Heart left ventricle (tissue), 16 donors: ENCODE measurements at regions not wholly inside any gene's neighbourhood (a gene's known extent, or its start where the extent isn't known, plus 50 kb on each side); places are given as distances from the start of the nearest gene placed in this dataset.

Experiments used
- ATAC-seq, 4 donors: fragments of 200-7000 bp; cut with Tn5 transposase; one replicate each; pipeline ENCODE4 v1.9.1; 2020 to 2022; ENCODE audit warnings: moderate library complexity in 4 of 4, mild to moderate bottlenecking in 3 of 4, moderate number of reproducible peaks in 1 of 4
- DNase-seq, 5 donors: peaks; one replicate each; pipeline ENCODE4 v3.0.0-alpha.2; 2020
- H3K27ac ChIP-seq, 12 donors: fragments of 200-600 bp; sonication (generic) in 4 of 12; one replicate each; pipeline versions ENCODE4 v1.5.0 to v1.8.0; 2016 to 2022; ENCODE audit warnings: mild to moderate bottlenecking in 2 of 12
- H3K27me3 ChIP-seq, 9 donors: fragments of 200-600 bp; sonication (generic) in 2 of 9; one replicate each; pipeline versions ENCODE4 v1.5.1 to v1.8.0; 2016 to 2022; ENCODE audit warnings: mild to moderate bottlenecking in 3 of 9
- H3K36me3 ChIP-seq, 9 donors: fragments of 200-600 bp; sonication (generic) in 2 of 9; one replicate each; pipeline versions ENCODE4 v1.5.0 to v1.8.0; 2018 to 2022; ENCODE audit warnings: mild to moderate bottlenecking in 2 of 9
- H3K4me1 ChIP-seq, 12 donors: fragments of 200-600 bp; sonication (generic) in 4 of 12; one replicate each; pipeline versions ENCODE4 v1.5.0 to v1.8.0; 2016 to 2022; ENCODE audit warnings: mild to moderate bottlenecking in 3 of 12
- H3K4me3 ChIP-seq, 12 donors: fragments of 200-600 bp; sonication (generic) in 4 of 12; one replicate each; pipeline versions ENCODE4 v1.5.0 to v1.8.0; 2017 to 2022; ENCODE audit warnings: mild to moderate bottlenecking in 9 of 12, moderate library complexity in 4 of 12
- H3K9me3 ChIP-seq, 12 donors: fragments of 200-600 bp; sonication (generic) in 4 of 12; one replicate each; pipeline versions ENCODE4 v1.5.0 to v1.8.0; 2016 to 2022; ENCODE audit warnings: mild to moderate bottlenecking in 1 of 12
- POLR2A ChIP-seq, 2 donors: fragments of 450-650 bp; IDR thresholded peaks; one replicate each; pipeline ENCODE4 v1.6.1; 2017; ENCODE audit warnings: antibody characterized with exemption in 2 of 2, mild to moderate bottlenecking in 2 of 2, moderate library complexity in 2 of 2
- WGBS, 4 donors: extraction: QIAGEN DNeasy Blood & Tissue Kit in 2 of 4; methylation state at CpG; one replicate each; pipeline versions ENCODE4 v1.1.5 to v1.1.7; 2013 to 2018; 5-methylcytosine and 5-hydroxymethylcytosine counted together
- intact Hi-C, 10 donors: fragments of 100-400 bp; cut with DNase I; formaldehyde crosslinking; loops; one replicate each; pipeline versions ENCODE4 v1.11.1 to v1.14.2; 2022
- TF ChIP-seq, protein P1 (sequence below), 12 donors: fragments of 200-600 bp; sonication (generic) in 4 of 12; IDR thresholded peaks; one replicate each; pipeline versions ENCODE4 v1.5.0 to v1.8.0; 2018 to 2022; ENCODE audit warnings: antibody characterized with exemption in 12 of 12, mild to moderate bottlenecking in 5 of 12
- donor health status: ischemic (EF 13 %, LVEDD 7.1; RV severe dilation, severe dysfunction).
- donor health status: healthy with polysubstance abuse.
- donor health status: DM: no; HTN: yes; CAD: no.
- donor health status: DM: no; HTN: no; CAD: no.
- donor health status: ischemic (EF 25% LVEDD 6.9; RV normal size, moderate dysfunction).
- donor health status: ischemic (EF 25% LVEDD 5.7; RV mildly dilated, moderate dysfunction).
- donor health status: healthy.
- donor health status: DM: yes; HTN: yes; CAD: no.
- donor health status: ischemic (EF 35%, LVEDD 5.7; RV mildly dilated, moderate dysfunction).
- donor health status: nonischemic (EF 11% LVEDD 7.7; RV severe dilation, severe dysfunction).
- donor health status: DM: yes; HTN: yes; CAD: no.
- donor health status: PGD.
- donor health status: ischemic (EF 29% LVEDD 5.4; RV normal size, mild dysfunction).
- donor health status: nonischemic (EF 23%, LVEDD 6.1; RV moderate dilation, normal function).

DNA sequence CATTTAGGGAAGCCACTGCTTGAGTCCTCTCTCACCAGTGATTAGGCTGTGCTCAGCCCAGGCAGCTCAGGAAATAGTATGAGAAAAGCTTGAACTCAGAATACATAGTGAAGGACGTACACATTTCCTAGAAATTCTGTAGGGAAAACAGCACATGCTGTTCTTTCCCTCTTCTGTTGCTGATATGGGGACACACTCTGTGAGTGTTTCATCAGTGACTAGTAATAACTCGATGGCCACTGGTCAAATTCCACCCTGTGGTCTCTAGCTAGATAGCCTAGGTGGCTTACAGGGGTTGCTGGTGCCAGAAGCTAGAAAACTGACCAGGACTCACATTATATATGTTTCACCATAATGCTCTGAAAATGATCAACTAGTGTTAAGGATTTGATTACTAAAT, 259.8 kb upstream of the SOX4 start:
- 79 to 96% (median 83%) methylated on average over 2 of the region's 2 CpGs for WGBS, 4 donors
- ATAC-seq: no peak
- TF ChIP-seq, protein P1, sequence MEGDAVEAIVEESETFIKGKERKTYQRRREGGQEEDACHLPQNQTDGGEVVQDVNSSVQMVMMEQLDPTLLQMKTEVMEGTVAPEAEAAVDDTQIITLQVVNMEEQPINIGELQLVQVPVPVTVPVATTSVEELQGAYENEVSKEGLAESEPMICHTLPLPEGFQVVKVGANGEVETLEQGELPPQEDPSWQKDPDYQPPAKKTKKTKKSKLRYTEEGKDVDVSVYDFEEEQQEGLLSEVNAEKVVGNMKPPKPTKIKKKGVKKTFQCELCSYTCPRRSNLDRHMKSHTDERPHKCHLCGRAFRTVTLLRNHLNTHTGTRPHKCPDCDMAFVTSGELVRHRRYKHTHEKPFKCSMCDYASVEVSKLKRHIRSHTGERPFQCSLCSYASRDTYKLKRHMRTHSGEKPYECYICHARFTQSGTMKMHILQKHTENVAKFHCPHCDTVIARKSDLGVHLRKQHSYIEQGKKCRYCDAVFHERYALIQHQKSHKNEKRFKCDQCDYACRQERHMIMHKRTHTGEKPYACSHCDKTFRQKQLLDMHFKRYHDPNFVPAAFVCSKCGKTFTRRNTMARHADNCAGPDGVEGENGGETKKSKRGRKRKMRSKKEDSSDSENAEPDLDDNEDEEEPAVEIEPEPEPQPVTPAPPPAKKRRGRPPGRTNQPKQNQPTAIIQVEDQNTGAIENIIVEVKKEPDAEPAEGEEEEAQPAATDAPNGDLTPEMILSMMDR (IDR thresholded peaks at IDR 0.05): no peak
- TF ChIP-seq POLR2A (IDR thresholded peaks at IDR 0.05): no peak

DNA sequence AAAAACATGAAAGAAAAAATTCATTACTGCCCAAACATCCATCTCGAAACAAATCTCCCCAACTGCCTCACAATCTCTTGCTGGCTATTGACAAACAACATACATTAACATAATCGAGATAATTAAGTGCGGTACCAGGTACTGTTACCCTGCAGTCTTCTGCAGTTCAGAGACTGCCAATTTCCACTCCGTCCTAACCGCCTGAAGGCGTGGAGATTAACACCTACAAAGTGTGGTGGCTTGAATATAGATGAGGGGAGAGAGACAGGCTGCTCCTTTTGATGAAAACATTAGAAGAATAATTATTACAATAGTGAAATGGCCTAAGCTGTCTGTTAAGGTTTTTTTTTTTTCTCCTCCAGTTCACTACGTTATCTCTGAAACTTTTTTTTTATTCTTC, 258.9 kb upstream of the SOX4 start:
- H3K27me3 ChIP-seq: no peaks in the 10 kb centered on the region
- ATAC-seq (no peak), DNase-seq (no peak)
- TF ChIP-seq, protein P1 (IDR thresholded peaks at IDR 0.05): no peak
- intact Hi-C loops: loop anchor here in 2 of 10 donors (10.0 kb wide), 1 partner anchor 250 kb away; no protein-coding TSS in a partner anchor
- no peak overlapping the region for H3K27ac ChIP-seq
- whole genome bisulfite sequencing, 4 donors: 91 to 96% (median 95%) methylated on average over 7 of the region's 7 CpGs
- H3K4me3 ChIP-seq: no peak overlapping the region
- H3K4me1 ChIP-seq: peaks cover 0 to 10% (median 0%) of the 10 kb centered on the region in 12 donors
- H3K36me3 ChIP-seq: no peaks in the 10 kb centered on the region
- peaks cover 0 to 7% (median 0%) of the 10 kb centered on the region in 12 donors for H3K9me3 ChIP-seq

More for the DNA sequence above, 259.8 kb upstream of the SOX4 start:
- H3K4me3 ChIP-seq: no peak overlapping the region
- no peak for DNase-seq
- peaks cover 0 to 7% (median 0%) of the 10 kb centered on the region in 12 donors for H3K9me3 ChIP-seq
- no peaks in the 10 kb centered on the region for H3K27me3 ChIP-seq
- intact Hi-C loops: loop anchor here in 2 of 10 donors (10.0 kb wide), 1 partner anchor 251 kb away; no protein-coding TSS in a partner anchor
- no peak overlapping the region for H3K27ac ChIP-seq
- H3K4me1 ChIP-seq: peaks cover 0 to 10% (median 0%) of the 10 kb centered on the region in 12 donors
- H3K36me3 ChIP-seq: no peaks in the 10 kb centered on the region

DNA sequence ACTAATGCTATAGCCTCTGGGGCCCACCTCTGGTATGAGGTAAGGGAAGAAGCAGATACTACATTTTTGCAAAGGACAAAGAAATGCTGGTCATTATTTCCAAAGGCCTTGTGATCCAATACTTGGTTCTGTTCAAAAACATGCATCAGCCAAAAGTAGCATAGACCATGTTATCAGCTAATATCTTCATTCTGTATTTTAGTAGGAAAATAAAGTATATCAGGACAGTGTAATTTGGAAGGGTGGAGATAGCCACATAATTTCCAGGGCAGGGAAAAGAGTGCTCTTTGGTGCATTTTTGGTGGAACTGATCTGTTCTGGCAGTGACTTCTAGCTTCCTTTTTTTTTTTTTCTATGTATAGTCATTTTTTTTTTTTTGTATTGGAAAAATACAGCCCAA, 258.0 kb upstream of the SOX4 start:
- Histone ChIP-seq H3K36me3 (no peaks in the 10 kb centered on the region), H3K9me3 (peaks cover 0 to 7% (median 0%) of the 10 kb centered on the region in 12 donors), H3K27me3 (no peaks in the 10 kb centered on the region), H3K27ac (no peak overlapping the region), H3K4me1 (peaks cover 0 to 10% (median 0%) of the 10 kb centered on the region in 12 donors), H3K4me3 (no peak overlapping the region)
- no peak for TF ChIP-seq POLR2A (IDR thresholded peaks at IDR 0.05)
- TF ChIP-seq, protein P1 (IDR thresholded peaks at IDR 0.05): no peak
- intact Hi-C loops: loop anchor here in 2 of 10 donors (10.0 kb wide), 1 partner anchor 249 kb away; no protein-coding TSS in a partner anchor
- DNase-seq (no peak), ATAC-seq (no peak)

DNA sequence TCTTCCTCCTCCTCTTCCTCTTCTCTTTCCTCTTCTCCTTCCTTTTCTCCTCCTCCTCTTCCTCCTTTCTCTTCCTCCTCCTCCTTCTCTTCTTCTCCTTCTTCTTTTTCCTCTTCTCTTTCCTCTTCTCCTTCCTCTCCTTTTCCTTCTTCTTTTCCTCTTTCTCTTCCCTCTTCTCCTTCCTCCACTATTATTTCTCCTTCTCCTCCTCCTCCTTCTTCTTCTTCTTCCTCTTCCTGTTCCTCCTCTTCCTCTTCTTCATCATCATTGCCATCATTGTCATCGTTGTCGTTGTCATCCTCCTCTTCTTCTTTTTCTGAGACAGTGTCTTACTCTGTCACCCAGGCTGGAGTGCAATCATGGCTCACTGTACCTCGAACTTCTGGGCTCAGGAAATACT, 256.3 kb upstream of the SOX4 start:
- H3K9me3 ChIP-seq: peaks cover 0 to 7% (median 0%) of the 10 kb centered on the region in 12 donors
- no peak for TF ChIP-seq POLR2A (IDR thresholded peaks at IDR 0.05)
- TF ChIP-seq, protein P1 (IDR thresholded peaks at IDR 0.05): no peak
- no peak overlapping the region for H3K27ac ChIP-seq
- ATAC-seq (no peak), DNase-seq (no peak)
- intact Hi-C loops: loop anchor here in 2 of 10 donors (10.0 kb wide), 1 partner anchor 248 kb away; no protein-coding TSS in a partner anchor
- no peaks in the 10 kb centered on the region for H3K27me3 ChIP-seq
- 62 to 98% (median 79%) methylated on average over 3 of the region's 3 CpGs for whole genome bisulfite sequencing, 4 donors
- no peaks in the 10 kb centered on the region for H3K36me3 ChIP-seq
- no peaks in the 10 kb centered on the region for H3K4me1 ChIP-seq
- H3K4me3 ChIP-seq: no peak overlapping the region
